BE2C (cell line): ENCODE measurements at regions not wholly inside any gene's neighbourhood (a gene's known extent, or its start where the extent isn't known, plus 50 kb on each side); places are given as distances from the start of the nearest gene placed in this dataset.

Experiments
- DNase-seq: peaks from one replicate; pipeline ENCODE4 v3.0.0-alpha.2; 2020
- H3K27me3 ChIP-seq: fragments of 250-450 bp; sonication (Bioruptor Pico); 2 replicates; pipeline ENCODE4 v1.5.1; 2020; ENCODE audit warnings: mild to moderate bottlenecking
- H3K36me3 ChIP-seq: fragments of 250-450 bp; sonication (Bioruptor Pico); 2 replicates; pipeline ENCODE4 v1.5.1; 2020; ENCODE audit warnings: mild to moderate bottlenecking
- H3K4me1 ChIP-seq: fragments of 250-450 bp; sonication (Bioruptor Pico); 2 replicates; pipeline ENCODE4 v1.5.1; 2020
- H3K4me3 ChIP-seq: 2 replicates; pipeline ENCODE4 v1.5.1; 2011; ENCODE audit warnings: low read depth, low read length
- H3K9me3 ChIP-seq: fragments of 250-450 bp; sonication (Bioruptor Pico); 2 replicates; pipeline ENCODE4 v1.5.1; 2020
- TF ChIP-seq, protein P1 (sequence below): IDR thresholded peaks from 2 replicates; pipeline ENCODE4 v1.5.1; 2012; ENCODE audit warnings: mild to moderate bottlenecking, low read depth, low read length

DNA sequence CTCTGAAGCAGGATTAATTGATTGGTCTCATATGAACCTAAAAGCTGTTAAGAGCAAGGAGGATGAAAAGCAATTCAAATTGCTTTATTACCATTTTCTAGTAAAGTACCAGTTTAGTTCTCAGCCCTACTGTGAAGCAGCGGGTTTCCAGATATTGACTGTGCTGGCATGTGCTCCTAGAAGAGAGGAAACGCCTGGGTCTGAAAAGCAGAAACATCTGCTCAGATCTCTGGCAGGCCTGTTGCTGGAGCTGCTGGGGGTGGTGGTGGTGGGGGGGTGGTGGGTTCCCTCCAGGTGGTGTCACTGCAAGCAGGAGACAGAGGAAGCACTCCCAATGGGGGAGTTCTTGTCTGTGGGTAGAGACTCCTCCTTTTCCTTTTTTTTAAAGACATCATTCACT, 105.5 kb upstream of the ZNF462 start:
- Histone ChIP-seq H3K4me1 (peaks cover 12% of the 10 kb centered on the region), H3K36me3 (no peaks in the 10 kb centered on the region), H3K27me3 (no peaks in the 10 kb centered on the region), H3K4me3 (no peak overlapping the region), H3K9me3 (no peaks in the 10 kb centered on the region)
- peak; percentile 17 for DNase-seq
- TF ChIP-seq, protein P1, sequence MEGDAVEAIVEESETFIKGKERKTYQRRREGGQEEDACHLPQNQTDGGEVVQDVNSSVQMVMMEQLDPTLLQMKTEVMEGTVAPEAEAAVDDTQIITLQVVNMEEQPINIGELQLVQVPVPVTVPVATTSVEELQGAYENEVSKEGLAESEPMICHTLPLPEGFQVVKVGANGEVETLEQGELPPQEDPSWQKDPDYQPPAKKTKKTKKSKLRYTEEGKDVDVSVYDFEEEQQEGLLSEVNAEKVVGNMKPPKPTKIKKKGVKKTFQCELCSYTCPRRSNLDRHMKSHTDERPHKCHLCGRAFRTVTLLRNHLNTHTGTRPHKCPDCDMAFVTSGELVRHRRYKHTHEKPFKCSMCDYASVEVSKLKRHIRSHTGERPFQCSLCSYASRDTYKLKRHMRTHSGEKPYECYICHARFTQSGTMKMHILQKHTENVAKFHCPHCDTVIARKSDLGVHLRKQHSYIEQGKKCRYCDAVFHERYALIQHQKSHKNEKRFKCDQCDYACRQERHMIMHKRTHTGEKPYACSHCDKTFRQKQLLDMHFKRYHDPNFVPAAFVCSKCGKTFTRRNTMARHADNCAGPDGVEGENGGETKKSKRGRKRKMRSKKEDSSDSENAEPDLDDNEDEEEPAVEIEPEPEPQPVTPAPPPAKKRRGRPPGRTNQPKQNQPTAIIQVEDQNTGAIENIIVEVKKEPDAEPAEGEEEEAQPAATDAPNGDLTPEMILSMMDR, result no peak

DNA sequence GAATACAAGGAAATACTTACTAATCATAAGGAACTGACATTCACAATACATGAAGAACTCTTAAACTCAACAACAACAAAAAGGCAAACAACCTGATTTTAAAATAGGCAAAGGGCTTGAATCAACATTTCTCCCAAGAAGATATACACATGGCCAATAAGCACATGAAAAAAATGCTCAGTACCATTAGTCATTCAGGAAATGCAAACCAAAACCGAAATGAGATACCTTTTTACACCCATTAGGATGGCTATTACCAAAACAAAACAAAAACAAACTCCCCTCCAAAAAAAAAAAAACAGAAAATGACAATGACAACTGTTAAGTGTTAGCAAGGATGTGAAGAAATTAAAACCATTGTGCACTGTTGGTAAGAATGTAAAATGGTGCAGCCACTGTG, 104.1 kb upstream of the ZNF462 start:
- no peaks in the 10 kb centered on the region for H3K27me3 ChIP-seq
- TF ChIP-seq, protein P1, result no peak
- H3K36me3 ChIP-seq, result no peaks in the 10 kb centered on the region
- H3K9me3 ChIP-seq, result no peaks in the 10 kb centered on the region
- H3K4me1 ChIP-seq, result peaks cover 4% of the 10 kb centered on the region
- H3K4me3 ChIP-seq, result no peak overlapping the region
- no peak for DNase-seq

DNA sequence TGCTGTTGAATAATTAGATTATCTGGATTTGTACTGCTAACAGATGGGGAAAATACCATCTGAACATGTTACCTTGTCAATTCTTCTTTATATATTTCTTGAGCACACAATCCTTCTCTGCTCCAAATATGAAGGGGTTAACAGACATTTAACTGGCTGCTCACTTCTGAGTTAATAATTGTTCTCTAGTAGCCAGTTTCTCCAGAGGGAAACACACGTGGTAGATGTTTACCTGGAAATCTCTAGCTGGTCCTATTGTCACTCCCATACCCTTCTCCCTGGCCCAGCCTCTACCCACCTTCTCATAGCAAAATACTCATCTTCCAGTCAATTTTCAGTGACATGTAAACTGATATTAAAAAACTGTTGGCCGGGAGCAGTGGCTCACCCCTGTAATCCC, 101.5 kb upstream of the ZNF462 start:
- no peaks in the 10 kb centered on the region for H3K9me3 ChIP-seq
- TF ChIP-seq, protein P1, result no peak
- no peak overlapping the region for H3K4me3 ChIP-seq
- DNase-seq, result no peak
- no peaks in the 10 kb centered on the region for H3K27me3 ChIP-seq
- no peaks in the 10 kb centered on the region for H3K36me3 ChIP-seq
- no peaks in the 10 kb centered on the region for H3K4me1 ChIP-seq

DNA sequence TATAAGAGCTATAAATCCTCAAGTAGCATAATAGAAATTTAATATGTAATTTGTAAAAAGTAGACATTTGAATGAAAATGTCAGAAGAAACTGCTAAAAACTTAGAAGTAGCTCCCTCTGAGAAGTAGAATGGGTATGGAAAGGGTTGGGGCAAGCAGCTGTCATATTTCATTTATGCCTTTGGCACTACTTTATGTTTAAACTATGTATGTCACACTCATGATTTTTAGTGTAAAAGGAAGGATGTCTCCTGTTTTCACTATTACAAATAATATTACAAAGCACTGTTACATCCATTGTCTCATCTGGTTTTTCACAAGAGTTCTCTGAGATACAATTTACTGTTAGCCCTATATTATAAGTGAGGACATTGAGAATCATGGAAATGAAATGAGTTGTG, 96.3 kb upstream of the ZNF462 start:
- TF ChIP-seq, protein P1, result no peak
- no peak overlapping the region for H3K4me3 ChIP-seq
- no peaks in the 10 kb centered on the region for H3K36me3 ChIP-seq
- no peak for DNase-seq
- no peaks in the 10 kb centered on the region for H3K4me1 ChIP-seq
- no peaks in the 10 kb centered on the region; the same call in 1 of the 2 replicates for H3K9me3 ChIP-seq
- H3K27me3 ChIP-seq, result no peaks in the 10 kb centered on the region

DNA sequence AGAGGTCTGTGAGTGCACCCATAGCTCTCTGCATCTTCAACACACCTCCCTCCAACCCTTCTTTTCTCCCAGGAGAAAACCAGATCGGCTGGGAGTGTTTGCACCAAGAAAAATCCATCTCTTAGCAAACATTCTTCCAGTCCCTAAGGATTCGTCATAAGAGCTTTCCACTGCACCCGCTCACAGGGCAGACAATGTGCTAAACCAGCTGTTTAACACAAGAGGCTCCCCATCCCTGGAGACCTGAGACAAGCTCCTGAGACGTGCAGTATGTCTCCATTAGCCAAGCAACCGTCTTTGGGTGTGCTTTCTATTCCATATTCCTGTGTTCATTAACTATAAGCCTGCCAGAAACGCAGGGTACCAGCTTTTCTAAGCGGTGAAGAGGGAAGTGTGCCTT, 93.6 kb upstream of the ZNF462 start:
- Histone ChIP-seq H3K36me3 (no peaks in the 10 kb centered on the region), H3K9me3 (no peaks in the 10 kb centered on the region; the same call in 1 of the 2 replicates), H3K4me3 (no peak overlapping the region), H3K27me3 (no peaks in the 10 kb centered on the region), H3K4me1 (no peaks in the 10 kb centered on the region)
- no peak for DNase-seq
- TF ChIP-seq, protein P1, result no peak

DNA sequence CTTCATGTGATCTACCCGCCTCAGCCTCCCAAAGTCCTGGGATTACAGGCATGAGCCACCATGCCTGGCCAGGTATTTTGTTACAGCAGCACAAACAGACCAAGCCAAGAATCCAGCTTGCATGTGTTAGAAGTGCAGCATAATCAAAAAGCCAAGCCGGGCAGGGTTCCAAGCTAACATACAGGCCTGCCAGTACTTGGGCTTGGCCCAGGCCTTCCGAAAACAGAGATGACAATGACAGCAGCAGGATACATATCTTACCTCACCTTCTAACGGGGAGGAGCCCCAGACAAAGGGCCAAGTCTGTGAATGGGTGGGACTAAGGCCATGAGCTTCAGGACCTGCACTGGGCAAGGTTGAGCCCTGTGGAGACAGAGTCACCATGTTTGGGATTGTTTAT, 91.4 kb upstream of the ZNF462 start:
- TF ChIP-seq, protein P1, result no peak

More for the DNA sequence above, 91.4 kb upstream of the ZNF462 start:
- Histone ChIP-seq H3K4me1 (no peaks in the 10 kb centered on the region), H3K27me3 (no peaks in the 10 kb centered on the region), H3K36me3 (no peaks in the 10 kb centered on the region), H3K4me3 (no peak overlapping the region), H3K9me3 (no peaks in the 10 kb centered on the region; the same call in 1 of the 2 replicates)
- DNase-seq, result no peak
